NT2/D1 (cell line): ENCODE measurements at regions not wholly inside any gene's neighbourhood (a gene's known extent, or its start where the extent isn't known, plus 50 kb on each side); places are given as distances from the start of the nearest gene placed in this dataset.

Experiments used
- YY1 ChIP-seq: IDR thresholded peaks from 2 replicates; pipeline ENCODE4 v1.6.1; 2011; ENCODE audit not compliant: insufficient read length, insufficient read depth
- ZNF274 ChIP-seq: IDR thresholded peaks from 2 replicates; pipeline ENCODE4 v1.6.1; 2011; ENCODE audit warnings: mild to moderate bottlenecking, low read depth, low read length

DNA sequence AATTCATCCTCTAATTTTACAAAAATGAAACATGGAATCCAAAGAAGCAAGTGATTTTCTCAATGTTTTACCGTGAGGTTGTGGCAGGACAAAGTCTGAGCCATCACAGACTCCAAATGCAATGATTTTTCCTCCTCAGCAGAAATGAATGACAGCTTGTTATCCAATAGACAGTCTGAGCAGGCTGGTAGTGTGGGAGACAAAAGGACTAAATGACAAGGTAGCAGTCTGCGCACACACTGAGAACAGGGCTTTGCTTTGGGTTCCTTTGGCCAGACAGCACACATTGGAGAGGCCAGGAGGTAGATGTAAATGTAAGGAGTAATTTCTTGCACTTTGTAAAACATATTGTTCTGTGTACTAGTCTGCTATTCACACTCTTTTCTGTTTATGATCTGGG, 50.3 kb upstream of the RGPD4 start:
- no peak for TF ChIP-seq YY1
- no peak for TF ChIP-seq ZNF274
